Upper lobe of left lung (tissue), 4 donors: ENCODE measurements at regions not wholly inside any gene's neighbourhood (a gene's known extent, or its start where the extent isn't known, plus 50 kb on each side); places are given as distances from the start of the nearest gene placed in this dataset.

Experiments used
- POLR2A ChIP-seq, 4 donors: fragments of 450-650 bp; IDR thresholded peaks; one replicate each; pipeline ENCODE4 v1.5.1; 2016 to 2017; ENCODE audit warnings: antibody characterized with exemption in 4 of 4, mild to moderate bottlenecking in 2 of 4
- TF ChIP-seq, protein P1 (sequence below), 6 experiments: fragments of 450-650 bp in 4 of 6; fragments of 200-600 bp in 2 of 6; sonication (generic) in 2 of 6; IDR thresholded peaks; one replicate each; pipeline ENCODE4 v1.5.1; 2016 to 2019; ENCODE audit warnings: antibody characterized with exemption in 6 of 6

DNA sequence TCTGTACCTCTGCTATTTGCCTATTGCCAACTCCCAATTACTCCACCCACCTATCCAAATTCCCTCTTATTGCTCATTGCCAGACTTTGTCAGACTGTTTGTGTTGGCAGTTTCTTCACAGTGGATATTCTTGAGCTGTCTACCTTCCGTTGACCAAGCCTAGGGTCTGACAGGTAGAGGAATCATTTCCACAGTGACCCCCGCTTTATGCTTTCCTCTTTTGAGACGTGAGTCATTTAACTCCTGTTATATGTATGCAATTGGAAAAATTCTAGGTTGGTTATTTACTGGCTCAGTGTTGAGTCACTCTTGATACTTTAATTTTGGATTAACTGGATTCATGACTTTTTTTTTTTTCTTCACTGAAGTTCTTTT lies 187.7 kb downstream of the IRS1 start:
- TF ChIP-seq, protein P1, sequence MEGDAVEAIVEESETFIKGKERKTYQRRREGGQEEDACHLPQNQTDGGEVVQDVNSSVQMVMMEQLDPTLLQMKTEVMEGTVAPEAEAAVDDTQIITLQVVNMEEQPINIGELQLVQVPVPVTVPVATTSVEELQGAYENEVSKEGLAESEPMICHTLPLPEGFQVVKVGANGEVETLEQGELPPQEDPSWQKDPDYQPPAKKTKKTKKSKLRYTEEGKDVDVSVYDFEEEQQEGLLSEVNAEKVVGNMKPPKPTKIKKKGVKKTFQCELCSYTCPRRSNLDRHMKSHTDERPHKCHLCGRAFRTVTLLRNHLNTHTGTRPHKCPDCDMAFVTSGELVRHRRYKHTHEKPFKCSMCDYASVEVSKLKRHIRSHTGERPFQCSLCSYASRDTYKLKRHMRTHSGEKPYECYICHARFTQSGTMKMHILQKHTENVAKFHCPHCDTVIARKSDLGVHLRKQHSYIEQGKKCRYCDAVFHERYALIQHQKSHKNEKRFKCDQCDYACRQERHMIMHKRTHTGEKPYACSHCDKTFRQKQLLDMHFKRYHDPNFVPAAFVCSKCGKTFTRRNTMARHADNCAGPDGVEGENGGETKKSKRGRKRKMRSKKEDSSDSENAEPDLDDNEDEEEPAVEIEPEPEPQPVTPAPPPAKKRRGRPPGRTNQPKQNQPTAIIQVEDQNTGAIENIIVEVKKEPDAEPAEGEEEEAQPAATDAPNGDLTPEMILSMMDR (IDR thresholded peaks at IDR 0.05), result no peak
- TF ChIP-seq POLR2A (IDR thresholded peaks at IDR 0.05), result no peak
